Ishikawa (cell line): ENCODE measurements at regions not wholly inside any gene's neighbourhood (a gene's known extent, or its start where the extent isn't known, plus 50 kb on each side); places are given as distances from the start of the nearest gene placed in this dataset.

Source experiments
- CEBPB ChIP-seq: IDR thresholded peaks from 2 replicates; pipeline ENCODE4 v1.6.1; 2012
- CREB1 ChIP-seq: IDR thresholded peaks from 2 replicates; pipeline ENCODE4 v1.6.1; 2012; ENCODE audit warnings: low read depth
- EGR1 ChIP-seq: IDR thresholded peaks from 2 replicates; pipeline ENCODE4 v1.6.1; 2012
- EP300 ChIP-seq: IDR thresholded peaks from 2 replicates; pipeline ENCODE4 v1.6.1; 2012; ENCODE audit warnings: borderline replicate concordance
- RAD21 ChIP-seq: IDR thresholded peaks from 2 replicates; pipeline ENCODE4 v1.6.1; 2012; ENCODE audit warnings: low read depth
- REST ChIP-seq: IDR thresholded peaks from 2 replicates; pipeline ENCODE4 v1.6.1; 2012; ENCODE audit warnings: low read depth, mild to moderate bottlenecking
- TAF1 ChIP-seq: IDR thresholded peaks from 2 replicates; pipeline ENCODE4 v1.6.1; 2012; ENCODE audit warnings: low read depth, mild to moderate bottlenecking
- TEAD4 ChIP-seq: IDR thresholded peaks from 2 replicates; pipeline ENCODE4 v1.6.1; 2012
- YY1 ChIP-seq: IDR thresholded peaks from 2 replicates; pipeline ENCODE4 v1.6.1; 2012; ENCODE audit warnings: low read depth

DNA sequence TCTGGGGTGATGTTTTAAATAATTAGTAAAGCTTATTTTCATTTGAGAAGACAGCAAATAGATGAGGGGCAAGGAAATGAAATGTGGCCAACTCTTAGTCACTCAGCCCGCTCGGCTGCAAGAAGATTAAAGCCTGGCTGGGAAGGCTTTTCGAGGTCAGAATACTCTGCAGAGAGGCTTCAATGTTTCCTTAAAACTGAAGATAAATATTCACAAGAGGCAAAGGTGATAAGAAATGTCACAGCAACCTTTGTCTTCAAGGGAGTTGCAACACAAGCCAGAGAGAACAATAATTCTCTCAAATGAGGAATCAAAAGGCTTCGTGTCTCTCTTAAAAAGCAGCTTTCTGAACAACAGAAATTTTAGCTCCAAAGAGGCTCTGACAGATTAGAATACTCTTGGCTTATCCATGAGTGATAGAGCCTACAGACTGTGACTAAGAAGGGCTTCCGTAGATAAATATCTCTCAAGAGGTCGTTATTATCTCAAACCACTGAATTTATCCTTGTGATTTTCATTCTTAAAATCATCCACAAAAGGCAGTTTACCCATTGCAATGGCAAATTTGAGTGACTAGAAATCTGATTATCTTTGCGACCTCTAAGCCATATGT lies 92.5 kb downstream of the KLF6 start:
- TF ChIP-seq REST (no peak), EP300 (no peak), EGR1 (no peak), RAD21 (no peak), CEBPB (no peak), YY1 (no peak), CREB1 (no peak), TEAD4 (no peak), TAF1 (no peak)
